Left colon (tissue), 2 donors: ENCODE measurements at regions not wholly inside any gene's neighbourhood (a gene's known extent, or its start where the extent isn't known, plus 50 kb on each side); places are given as distances from the start of the nearest gene placed in this dataset.
A peak's percentile ranks its signal among the peaks of the same experiment; 100 is the strongest.
"Not testable (repeated sequence)": the region's sequence is repeated elsewhere in the genome, so short reads cannot be mapped to it uniquely, and the experiment has no call there.

ENCODE experiments used
- ATAC-seq: fragments of 200-7000 bp; cut with Tn5 transposase; one replicate; pipeline ENCODE4 v1.9.1; 2020; ENCODE audit warnings: mild to moderate bottlenecking, moderate library complexity
- DNase-seq, 2 donors: peaks; one replicate each; pipeline ENCODE4 v3.0.0-alpha.2; 2020
- intact Hi-C, 2 donors: fragments of 100-400 bp; cut with DNase I in 1 of 2; cut with micrococcal nuclease in 1 of 2; formaldehyde crosslinking; loops; one replicate each; pipeline versions ENCODE4 v1.11.2 to v1.14.0; 2022; cut with DNase I, micrococcal nuclease
- donor health status: DM: no; HTN: no; CAD: no.
- donor health status: DM: yes; HTN: yes; CAD: no.

DNA sequence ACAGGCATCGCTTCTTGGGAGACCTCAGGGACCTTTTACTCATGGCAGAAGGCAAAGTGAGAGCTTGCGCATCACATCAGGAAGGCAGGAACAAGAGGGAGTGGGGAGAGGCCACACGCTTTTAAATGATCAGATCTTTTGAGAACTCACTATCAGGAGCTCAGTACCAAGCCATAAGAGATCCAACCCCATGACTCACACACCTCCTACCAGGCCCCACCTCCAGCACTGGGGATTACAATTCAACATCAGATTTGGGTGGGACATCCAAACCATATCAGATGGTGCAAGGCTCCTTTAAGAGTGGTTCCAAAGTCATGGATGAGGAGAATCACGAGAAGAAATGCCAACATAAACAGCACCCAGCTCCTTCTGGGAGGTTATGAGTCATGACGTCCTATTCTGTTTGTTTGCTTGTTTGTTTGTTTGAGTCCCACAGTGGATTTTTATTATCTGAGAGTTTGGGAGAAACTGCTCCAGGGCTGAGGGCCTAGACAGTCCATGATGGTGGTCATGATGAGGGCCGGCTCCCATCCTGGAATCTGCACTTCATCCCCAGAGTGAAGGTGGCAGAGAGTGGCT lies 453.5 kb downstream of the GADD45G start:
- ATAC-seq: no peak
- no peak for DNase-seq
- intact Hi-C loops: no loop called here

DNA sequence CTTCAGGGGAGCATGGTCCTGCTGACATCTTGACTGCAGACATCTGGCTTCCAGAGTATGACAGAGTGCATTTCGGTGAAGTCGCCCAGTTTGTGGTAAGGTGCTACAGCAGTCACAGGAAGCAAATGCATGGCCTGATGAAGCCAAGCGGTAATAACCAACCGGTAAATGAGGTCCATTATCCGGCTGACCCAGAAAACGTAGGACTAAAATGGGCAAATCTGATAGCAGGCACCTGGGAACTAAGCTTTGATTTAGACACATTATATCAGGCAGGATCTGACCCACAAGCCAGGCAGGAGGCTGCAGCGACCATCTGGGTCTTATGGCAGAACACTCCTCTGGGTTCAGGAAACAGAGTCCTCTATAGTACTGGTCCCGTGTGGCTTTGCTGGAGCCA lies 454.6 kb downstream of the GADD45G start:
- intact Hi-C loops: no loop called here
- DNase-seq (no peak), ATAC-seq (no peak)

DNA sequence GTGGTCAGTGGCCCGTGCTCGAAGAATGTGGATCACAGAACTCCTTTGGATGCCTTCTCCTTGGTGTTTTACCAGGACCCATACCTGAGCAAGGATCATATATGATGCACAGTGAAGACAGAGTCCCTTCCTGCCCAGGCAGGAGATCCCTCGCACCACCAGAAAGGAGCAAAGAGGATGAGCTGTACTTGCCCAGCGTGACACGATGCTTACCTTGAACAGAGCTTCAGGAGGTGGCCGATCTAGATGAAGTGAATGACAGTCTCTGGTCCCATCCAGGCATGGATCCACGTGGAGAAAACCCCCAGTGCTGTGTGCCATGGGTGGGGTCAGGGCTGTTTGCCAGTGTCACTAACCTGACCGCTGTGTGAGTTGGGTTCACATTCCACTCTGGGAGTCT lies 455.4 kb downstream of the GADD45G start:
- DNase-seq (no peak), ATAC-seq (no peak)
- intact Hi-C loops: no loop called here

DNA sequence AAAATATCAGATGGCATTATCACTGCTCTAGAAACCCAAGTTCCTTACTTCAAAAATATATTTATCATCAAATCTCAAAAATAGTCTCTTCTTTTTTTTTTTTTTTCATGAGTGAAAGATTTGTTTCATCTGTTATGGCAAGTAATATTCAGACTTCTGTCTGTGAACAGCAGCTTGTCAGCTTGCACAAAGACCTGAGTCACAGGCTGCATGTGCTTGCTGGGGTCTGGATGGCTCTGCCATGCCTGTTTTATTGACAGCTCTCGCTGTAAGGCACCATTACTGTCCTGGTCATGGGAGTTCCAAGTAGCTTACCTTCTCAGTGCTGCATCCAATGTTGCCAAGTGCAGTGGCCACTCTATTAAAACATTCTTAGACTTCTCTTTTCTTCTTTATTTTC lies 456.4 kb downstream of the GADD45G start:
- intact Hi-C loops: no loop called here
- ATAC-seq: no peak
- no peak for DNase-seq

DNA sequence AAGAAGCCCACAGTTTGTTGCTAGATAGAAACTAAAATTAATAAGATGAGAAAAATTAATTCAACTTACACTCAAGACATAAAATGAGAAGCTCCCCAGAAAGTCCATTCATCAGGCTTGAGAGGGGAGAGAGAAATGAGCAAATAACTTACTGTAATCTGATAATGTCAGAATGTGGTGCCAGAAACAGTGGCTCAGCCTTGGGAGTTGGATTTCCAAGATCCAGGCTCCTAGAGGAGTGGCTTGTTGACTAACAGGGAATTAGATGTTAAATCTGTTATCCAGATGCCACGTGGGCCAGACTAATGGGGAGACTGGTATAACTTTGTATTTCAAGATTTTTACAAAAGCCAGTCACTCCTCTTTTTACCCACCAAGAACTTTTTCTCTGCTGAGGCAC lies 458.2 kb downstream of the GADD45G start:
- intact Hi-C loops: no loop called here
- DNase-seq (no peak), ATAC-seq (no peak)

DNA sequence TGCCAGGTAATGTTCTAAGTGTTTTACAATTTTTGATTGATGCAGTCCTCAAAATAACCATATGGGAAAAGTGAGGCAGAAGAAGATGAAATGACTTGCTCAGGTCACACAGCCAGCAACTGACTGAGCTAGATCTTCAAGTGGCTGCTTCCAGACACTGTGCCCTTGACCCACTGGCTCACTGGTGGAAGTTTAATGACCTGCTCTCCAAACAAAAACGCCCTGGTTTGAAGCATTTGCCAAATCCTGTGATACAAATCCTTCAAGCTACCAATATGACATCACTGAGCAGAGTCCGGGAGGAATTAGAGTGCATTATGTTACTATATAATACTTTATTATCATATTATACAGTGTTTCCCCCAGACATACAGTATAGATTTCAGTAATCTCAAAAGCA lies 459.4 kb downstream of the GADD45G start:
- peak; percentile 53 for ATAC-seq
- intact Hi-C loops: no loop called here
- DNase-seq: no peak

DNA sequence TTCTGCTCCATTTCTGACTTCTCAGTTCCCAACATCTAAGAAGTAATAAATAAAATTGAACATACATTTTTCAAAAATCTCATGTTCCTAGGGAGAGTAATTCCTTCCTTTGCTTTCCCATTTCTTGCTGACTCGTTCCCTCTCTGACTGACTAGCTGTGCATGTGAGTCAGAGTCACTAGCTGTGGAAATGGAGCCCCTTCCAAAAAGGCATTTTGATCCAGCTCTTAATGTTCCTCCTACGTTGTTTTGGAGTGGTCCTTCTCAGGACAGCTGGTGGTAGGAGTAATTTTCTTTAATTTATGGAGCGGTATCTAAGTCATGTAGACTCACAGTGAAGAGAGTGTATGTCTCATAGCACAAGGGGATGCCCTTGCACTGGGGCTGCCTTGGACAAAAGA lies 460.2 kb downstream of the GADD45G start:
- ATAC-seq: no peak

DNA sequence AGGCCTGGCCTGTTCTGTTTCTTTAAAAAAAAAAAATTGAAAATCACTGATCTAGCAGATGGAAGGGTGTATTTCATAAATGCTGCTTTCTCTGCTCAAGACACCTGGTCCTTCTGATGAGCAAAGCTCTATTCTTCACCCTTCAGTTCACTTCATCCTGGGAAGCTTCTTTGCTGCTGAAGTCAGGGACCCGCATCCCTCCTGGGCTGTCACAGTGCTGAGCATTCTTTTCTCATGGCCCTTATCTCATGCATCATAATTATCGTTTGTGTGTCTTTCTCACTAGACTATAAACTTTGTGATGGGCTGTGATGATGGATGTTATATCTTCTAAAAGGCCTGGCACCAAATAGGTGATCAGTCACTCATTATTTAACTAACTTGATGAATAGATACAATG lies 461.0 kb downstream of the GADD45G start:
- intact Hi-C loops: no loop called here
- DNase-seq: no peak
- no peak for ATAC-seq

More for the DNA sequence above, 460.2 kb downstream of the GADD45G start:
- no peak for DNase-seq
- intact Hi-C loops: no loop called here

DNA sequence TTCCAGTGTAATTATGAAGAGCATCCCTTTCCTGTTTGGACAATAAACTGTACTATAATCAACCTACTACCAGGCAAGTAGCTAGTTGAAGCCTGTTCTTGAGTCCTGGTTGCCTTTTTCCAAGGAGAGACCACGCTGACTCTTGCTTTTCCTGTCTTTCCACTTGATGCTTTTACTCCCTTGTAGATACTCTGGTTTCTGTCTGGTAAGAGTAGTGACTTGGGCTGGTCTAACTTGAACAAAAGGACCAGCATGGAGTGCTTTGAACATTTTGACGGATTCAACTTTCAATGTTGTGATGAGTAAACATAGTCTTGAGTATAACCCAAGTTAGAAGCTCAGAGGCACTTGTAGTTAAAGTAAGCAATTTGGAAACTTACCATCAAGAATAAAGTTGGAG lies 464.3 kb downstream of the GADD45G start:
- no peak for DNase-seq
- ATAC-seq: no peak
- intact Hi-C loops: no loop called here

DNA sequence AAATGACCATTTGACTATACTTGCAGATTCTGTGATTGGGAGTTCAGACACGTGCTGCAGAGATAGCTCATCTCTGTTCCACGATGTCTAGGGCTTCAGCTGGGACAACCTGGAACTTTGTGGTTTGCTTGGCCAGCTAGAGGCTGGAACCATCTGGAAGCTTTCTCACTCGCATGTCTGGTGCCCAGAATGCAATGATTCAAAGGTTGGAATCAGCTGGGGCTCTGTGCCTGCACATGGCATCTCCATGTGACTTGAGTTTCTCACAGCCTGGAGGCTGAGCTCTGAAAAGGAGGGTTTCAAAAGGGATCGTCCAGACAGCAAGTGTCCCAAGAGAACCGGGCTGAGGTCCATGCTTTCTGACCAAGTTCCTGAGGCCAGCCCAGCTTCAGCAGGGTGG lies 465.2 kb downstream of the GADD45G start:
- ATAC-seq (no peak), DNase-seq (no peak)
- intact Hi-C loops: no loop called here

DNA sequence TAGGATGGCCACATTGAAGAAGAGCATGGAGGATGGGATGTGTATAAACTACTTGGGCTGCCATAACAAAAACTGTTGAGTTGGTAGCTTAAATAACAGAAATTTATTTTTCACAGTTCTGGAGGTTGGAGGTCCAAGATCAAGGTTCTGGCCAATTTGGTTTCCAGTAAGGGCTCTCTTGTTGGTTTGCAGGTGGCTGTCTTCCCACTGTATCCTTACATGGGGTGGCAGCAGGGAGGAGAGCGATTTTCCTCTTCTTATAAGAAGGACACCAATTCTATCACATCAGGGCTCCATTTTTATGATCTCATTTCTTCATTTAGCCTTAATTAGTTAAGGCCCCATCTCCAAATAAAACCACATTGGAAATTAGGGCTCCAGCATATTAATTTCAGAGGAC lies 465.7 kb downstream of the GADD45G start:
- DNase-seq (no peak), ATAC-seq (no peak)
- intact Hi-C loops: no loop called here

DNA sequence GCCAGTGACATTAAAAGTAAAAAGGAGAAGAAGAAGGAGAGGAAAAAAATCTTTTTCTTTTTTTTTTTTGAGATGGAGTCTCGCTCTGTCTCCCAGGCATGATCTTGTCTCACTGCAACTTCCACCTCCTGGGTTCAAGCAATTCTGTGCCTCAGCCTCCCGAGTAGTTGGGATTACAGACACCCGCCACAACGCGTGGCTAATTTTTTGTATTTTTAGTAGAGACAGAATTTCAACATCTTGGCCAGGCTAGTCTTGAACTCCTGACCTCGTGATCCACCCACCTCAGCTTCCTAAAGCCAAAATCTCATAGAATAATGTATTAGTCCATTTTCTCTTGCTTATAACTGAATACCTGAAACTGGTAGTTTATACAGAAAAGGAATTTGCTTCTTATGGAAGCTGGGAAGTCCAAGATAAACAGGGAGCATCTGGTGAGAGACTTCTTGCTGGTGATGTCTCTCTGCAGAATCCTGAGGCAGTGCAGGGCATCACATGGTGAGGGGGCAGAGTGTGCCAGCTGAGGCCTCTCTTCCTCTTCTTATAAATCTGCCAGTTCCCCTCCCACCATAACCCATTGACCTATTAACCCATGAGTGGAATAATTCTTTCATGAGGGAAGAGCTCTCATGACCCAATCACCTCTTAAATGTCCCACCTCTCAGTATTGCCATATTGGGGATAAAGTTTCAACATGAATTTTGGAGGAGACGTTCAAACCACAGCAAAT lies 466.3 kb downstream of the GADD45G start:
- intact Hi-C loops: no loop called here
- DNase-seq (no peak), ATAC-seq (no peak)

DNA sequence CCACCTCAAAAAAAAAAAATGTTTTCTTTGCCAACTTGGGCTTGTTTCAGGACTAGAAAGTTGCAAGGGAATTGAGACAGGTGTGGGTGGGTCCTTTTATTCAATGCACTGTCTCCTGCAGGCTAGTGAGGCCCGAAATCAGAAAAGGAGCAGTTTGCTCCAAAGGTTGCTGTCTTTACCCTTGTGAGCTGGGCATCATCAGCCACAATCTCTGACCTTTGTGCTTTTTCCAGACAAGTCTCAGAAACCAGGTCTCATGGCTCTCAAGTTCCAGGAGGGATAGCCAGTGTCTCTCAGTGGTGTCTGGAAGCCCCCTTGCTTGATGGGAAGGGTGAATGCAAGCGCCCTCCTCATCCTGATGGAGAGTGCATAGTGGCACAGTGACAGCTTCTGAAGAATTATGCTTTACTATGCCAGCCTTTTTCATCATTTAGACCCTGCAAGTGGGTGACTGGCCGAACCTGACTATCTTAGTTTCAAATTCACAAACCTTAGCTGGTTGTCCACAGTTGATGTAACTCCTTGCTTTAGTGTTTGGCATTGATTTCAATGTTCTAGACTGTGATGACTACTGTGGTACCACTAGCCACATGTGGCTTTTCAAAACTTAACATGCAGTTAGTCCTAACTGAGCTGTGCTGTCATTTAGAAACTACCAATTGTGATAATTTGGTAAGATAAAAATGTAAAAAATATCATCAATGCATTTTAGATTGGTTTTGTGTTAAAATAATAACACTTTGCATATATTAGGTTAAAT lies 468.6 kb downstream of the GADD45G start:
- ATAC-seq (no peak), DNase-seq (no peak)
- intact Hi-C loops: no loop called here

DNA sequence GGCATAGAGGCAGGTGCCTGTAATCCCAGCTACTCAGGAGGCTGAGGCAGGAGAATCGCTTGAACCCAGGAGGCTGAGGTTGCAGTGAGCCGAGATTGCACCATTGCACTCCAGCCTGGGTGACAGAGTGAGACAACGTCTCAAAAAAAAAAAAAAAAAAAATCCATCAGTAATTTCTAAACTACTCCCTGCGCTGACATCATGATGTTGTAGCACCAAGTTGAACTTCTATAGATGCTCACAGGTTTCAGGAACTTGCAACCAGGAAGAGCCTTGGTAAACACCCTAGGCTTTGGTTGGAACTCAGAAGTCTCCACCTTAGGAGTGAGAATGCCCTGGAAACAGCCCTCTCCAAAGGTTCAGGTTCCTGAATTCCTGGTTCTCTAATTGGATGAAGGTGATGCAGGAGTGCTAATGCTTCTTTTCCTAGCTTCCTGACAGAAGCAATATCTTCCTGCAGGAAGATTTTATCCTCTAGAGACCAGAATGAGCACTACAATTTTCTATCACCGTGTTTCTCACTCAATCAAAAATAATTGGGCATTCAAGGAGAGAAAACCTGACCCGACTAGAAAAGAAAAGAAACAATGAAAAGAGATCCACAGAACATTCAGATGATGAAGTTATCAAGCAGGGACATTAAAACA lies 469.6 kb downstream of the GADD45G start:
- ATAC-seq: no peak
- no peak for DNase-seq
- intact Hi-C loops: no loop called here

DNA sequence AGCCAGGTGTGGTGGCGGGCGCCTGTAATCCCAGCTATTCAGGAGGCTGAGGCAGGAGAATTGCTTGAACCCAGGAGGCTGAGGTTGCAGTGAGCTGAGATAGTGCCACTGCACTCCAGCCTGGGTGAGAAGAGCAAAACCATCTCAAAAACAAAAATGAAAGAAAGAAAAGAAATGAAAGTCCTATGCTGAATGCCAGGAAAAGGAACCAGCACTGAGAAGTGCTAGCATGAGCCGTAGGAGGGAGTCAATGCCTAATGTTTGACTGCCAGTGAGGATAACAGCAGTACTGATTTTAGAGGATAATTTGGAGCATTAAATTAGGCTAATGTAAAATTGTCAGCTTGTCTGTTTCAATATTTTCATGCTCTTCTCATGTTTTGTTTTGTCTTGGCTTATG lies 472.8 kb downstream of the GADD45G start:
- intact Hi-C loops, ATAC-seq, DNase-seq: not testable (repeated sequence)

DNA sequence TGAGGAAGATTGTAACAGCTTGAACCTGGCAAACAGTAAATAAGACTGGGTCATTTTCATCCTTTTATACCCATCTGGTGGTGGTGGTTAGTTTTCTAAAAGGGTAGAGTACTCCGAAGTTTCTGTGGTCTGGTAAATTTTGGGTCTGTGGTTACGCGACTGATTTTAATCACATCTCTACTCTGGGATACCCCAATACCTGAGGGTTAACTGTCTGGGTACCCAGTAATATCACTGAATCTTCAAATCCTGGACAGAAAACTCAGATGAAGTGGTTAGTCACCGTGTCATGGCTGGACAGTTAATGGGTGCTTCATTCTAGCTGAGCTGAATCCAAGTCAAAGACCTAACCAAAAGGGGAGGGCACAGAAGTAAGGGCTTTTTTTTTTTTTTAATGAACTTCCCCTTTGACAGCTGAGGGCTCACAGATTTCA lies 474.2 kb downstream of the GADD45G start:
- intact Hi-C loops: no loop called here
- ATAC-seq (no peak), DNase-seq (no peak)

DNA sequence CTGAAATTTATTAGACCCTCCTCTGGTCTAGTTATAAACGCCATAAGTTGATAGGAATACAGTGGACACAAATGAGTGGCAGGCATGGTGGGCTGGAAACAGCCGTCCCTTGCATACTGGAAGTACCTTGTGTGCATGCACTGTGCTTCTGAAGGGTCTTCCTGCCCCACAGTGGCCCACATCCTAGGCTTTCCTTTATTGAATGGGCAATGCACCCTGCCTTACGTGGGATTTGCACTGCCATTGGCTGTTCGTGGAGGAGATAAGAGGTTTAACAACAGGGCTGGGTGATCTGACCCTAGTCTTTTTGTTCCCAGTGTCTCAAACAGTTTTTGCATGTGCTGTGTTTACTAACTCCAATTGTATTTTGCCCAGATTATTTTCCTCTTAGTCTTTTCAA lies 480.8 kb downstream of the GADD45G start:
- ATAC-seq: peak; percentile 37
- DNase-seq: no peak
- intact Hi-C loops: no loop called here

DNA sequence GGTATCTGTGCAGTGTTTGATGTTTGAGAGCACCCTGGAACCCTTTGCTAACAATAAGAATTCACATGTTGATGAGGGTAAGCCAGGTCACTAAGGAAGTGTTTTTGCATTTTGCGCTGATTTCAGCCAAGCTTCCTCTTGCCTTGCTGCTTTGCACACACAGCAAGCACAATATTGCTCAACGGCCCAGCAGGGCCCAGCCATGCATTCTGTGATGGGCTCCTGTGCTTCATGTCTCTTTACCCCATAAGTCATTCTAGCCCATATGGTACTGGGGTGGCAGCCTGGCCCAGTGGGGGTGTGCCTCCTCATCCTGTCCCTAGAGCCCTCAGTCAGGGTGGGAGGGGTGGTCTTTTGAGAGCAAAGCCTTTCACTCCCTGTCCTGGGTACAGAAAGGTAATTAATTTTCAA lies 481.3 kb downstream of the GADD45G start:
- intact Hi-C loops: no loop called here
- DNase-seq (peak in 1 of 2 donors; percentile 36), ATAC-seq (peak; percentile 61)

DNA sequence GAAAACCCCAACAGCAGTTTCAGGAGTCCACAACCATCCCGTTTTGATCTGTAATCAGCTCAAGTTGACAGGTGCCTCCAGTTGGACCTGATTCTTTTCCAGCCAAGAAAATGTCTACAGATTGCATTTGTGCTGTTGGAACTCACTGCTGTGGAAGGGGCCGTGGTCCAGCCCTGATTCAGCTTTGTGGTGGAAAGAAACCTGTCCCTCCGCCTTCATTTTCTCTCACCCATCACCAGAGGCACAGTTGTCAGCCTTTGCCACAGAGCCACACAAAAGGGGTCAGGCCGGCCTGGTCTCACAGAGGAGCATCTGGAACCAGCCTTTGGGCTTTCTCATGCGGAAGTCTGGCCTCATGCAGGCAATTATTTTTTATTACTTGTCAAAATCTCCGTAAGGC lies 483.6 kb downstream of the GADD45G start:
- ATAC-seq: no peak
- DNase-seq: no peak
- intact Hi-C loops: no loop called here

DNA sequence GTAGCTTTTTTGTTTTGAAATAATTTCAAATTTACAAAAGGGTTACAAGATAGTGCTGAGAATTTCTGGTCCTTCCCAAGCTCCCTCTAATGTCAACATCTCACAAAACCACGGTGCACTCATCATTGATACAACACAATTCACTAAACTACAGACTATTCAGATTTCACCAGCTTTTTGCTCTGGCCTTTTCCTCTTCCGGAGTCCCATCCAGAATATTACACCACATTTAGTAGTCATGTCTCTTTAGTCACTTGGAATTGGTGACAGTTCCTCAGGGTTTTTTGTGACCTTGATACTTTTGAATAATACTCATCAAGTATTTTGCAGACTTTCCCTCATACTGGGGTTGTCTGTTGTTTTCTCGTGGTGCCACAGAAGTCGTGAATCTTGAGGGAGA lies 484.0 kb downstream of the GADD45G start:
- no peak for ATAC-seq
- intact Hi-C loops: no loop called here
- DNase-seq: no peak
